Left cardiac atrium (tissue), 4 donors: ENCODE measurements at regions not wholly inside any gene's neighbourhood (a gene's known extent, or its start where the extent isn't known, plus 50 kb on each side); places are given as distances from the start of the nearest gene placed in this dataset.

Experiments
- ATAC-seq, 2 donors: fragments of 200-7000 bp; cut with Tn5 transposase; one replicate each; pipeline ENCODE4 v1.9.1; 2020; ENCODE audit warnings: mild to moderate bottlenecking in 2 of 2, moderate library complexity in 2 of 2
- DNase-seq: peaks from one replicate; pipeline ENCODE4 v3.0.0-alpha.2; 2020
- intact Hi-C, 2 donors: fragments of 100-400 bp; cut with DNase I; formaldehyde crosslinking; loops; one replicate each; pipeline versions ENCODE4 v1.14.1 to v1.15.1; 2022 to 2023
- donor health status: DM: no; HTN: yes; CAD: no.
- donor health status: DM: no; HTN: yes; CAD: no; lungs with severe emphysema.
- donor health status: DM: yes; HTN: yes; CAD: no.
- donor health status: Dilated cardiomyopathy.

DNA sequence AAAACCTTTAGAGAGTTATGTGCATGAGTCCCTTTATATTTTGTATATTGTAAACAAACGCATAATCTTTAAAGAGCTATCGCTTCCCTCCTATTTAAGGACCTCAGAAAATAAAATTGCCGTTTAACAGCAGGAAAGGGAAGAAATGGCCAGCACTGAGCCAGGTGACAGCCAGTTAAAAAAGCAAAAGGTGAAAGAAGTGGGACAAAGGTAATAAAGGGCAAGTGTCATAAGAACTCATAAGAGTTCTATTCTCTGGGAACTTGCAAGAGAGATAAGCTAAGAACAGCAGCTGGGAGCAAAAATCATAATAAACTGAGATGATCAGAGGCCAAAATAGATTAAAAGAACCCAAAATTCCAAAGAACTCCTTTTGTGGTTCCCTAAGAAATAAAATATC lies 520.9 kb upstream of the PKN2 start:
- intact Hi-C loops, result no loop called here
- ATAC-seq (no peak), DNase-seq (no peak)

GRCh38 chr1:88168126-88168525 lies 515.9 kb upstream of the PKN2 start:
- no peak for DNase-seq
- no peak for ATAC-seq
- intact Hi-C loops, result no loop called here

- intact Hi-C loops, result no loop called here
- DNase-seq (no peak), ATAC-seq (no peak)
Measured at GRCh38 chr1:88169139-88169538, 514.9 kb upstream of the PKN2 start.

GRCh38 chr1:88169939-88170338 lies 514.1 kb upstream of the PKN2 start:
- ATAC-seq (no peak), DNase-seq (no peak)
- intact Hi-C loops, result no loop called here

- intact Hi-C loops, result no loop called here
- ATAC-seq (no peak), DNase-seq (no peak)
Measured at GRCh38 chr1:88175120-88175630, 508.9 kb upstream of the PKN2 start.

DNA sequence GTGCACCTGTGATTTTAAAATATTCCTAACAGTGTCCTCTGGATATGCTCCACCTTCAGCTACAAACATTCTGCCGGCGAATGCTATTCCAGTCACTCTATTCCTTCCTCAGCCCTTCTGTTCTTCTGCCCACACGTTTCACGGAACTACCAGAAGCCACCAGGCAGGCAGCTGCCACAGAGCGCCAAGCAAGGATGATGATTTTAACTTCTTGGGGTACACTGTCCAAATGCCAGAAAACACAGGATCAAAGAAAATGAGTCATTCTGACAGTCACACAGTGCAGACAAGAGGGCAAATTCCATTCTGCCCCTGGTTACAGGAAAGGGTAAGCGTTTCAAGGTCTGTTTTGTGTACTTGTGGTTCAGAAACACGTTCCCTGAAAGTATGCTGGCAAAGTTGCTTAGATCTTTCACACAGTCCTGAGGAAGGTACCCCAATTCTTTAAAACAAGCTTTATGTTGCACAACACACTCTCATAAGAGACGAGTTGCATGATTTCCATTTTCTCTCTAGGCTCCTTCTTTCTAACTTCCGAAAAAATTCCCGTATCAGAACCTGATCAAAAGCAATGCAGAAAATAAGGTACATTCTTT lies 508.3 kb upstream of the PKN2 start:
- ATAC-seq (no peak), DNase-seq (no peak)
- intact Hi-C loops, result no loop called here

DNA sequence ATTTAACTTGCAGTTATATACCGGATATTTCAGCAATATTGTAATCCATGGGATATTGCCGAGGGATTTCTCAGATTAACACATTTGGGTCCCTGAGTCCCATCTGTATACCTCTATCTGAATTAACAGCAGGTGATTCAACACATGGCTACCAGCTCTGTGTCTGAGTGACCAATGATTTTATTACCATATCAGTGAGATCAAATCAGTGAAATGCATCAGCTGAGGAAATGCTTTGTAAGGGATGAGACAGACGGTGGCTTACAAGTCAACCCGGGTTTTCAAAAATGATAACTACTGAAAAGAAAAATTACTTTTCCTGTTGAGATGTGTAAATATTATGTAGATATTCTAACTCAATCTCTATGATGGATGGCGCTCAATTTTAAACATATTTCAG lies 504.1 kb upstream of the PKN2 start:
- no peak for ATAC-seq
- DNase-seq, result no peak
- intact Hi-C loops, result loop anchor here in 1 of 2 donors (5.0 kb wide), 2 partner anchors 122 to 367 kb away; no protein-coding TSS in a partner anchor

- ATAC-seq, result peak; percentile 95 to 96
- intact Hi-C loops, result loop anchor here in 1 of 2 donors (5.0 kb wide), 2 partner anchors 122 to 367 kb away; no protein-coding TSS in a partner anchor
- peak; percentile 54 for DNase-seq
Measured at GRCh38 chr1:88180449-88181108, 503.5 kb upstream of the PKN2 start.

DNA sequence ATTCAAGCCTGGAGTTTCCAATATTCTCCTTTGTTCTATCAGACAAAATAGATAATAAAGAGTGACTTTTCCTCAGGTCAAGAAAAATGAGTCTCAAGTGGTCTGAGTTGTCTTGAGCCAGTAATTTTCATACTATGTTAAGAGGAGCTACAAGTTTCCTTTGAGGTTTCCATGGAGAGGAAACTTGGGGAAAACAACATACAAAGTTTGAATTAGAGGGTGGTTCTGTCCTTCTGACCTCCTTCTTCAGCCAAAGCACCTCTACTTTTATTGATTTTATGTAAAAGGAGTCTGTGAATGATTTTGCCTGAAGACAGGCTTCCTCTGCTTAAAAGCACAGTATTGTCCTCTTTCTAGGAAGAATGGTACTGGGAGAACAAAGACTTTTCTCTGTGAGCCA lies 497.2 kb upstream of the PKN2 start:
- ATAC-seq, result no peak
- DNase-seq, result no peak
- intact Hi-C loops, result no loop called here

DNA sequence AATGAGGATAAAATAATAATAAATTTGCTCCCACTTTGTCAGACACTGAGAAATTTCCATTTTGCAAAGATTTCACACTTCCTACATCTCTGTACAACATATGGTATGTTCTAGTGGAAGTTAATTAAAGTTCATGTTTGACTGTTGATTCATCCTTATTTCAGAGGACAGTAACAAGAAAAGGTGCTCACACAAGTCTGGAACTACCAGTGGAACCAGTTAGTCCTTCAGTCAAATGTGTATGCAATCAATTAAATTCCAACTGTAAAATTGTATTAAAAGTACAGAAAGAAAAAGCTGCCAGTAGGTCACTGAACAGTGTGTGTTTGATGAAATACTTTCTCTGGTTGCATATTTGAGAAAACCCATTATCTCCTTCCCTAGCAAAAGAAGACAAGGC lies 496.0 kb upstream of the PKN2 start:
- no peak for DNase-seq
- intact Hi-C loops, result no loop called here
- ATAC-seq, result no peak

- DNase-seq (no peak), ATAC-seq (no peak)
- intact Hi-C loops, result no loop called here
Measured at GRCh38 chr1:88189525-88189924, 494.5 kb upstream of the PKN2 start.

- intact Hi-C loops, result no loop called here
- no peak for DNase-seq
- ATAC-seq, result no peak
Measured at GRCh38 chr1:88191917-88192316, 492.2 kb upstream of the PKN2 start.

GRCh38 chr1:88194542-88194941 lies 489.5 kb upstream of the PKN2 start:
- DNase-seq (no peak), ATAC-seq (no peak)
- intact Hi-C loops, result no loop called here

- no peak for ATAC-seq
Measured at GRCh38 chr1:88200545-88200944, 483.5 kb upstream of the PKN2 start.

DNA sequence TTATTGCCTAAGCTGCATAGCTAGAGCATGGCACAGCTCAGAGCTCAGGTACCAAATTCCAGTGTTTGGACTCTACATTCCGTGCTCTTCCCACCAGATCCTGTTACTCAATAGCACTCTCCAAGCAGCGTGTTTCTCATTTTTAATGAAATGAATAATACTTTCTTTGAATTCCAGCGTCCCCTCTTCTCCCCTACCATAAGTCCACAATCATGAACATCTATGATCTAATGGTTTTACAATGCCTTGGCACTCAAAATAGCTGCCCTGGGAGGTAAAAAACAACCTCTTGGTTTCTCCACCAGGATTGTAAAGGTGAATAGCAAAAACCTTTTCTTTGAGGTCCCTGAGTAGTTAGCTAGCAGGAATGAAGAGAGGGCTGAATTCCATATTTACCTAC lies 480.0 kb upstream of the PKN2 start:
- intact Hi-C loops, result no loop called here
- DNase-seq (no peak), ATAC-seq (no peak)

More at GRCh38 chr1:88200545-88200944, 483.5 kb upstream of the PKN2 start:
- intact Hi-C loops, result no loop called here
- no peak for DNase-seq

DNA sequence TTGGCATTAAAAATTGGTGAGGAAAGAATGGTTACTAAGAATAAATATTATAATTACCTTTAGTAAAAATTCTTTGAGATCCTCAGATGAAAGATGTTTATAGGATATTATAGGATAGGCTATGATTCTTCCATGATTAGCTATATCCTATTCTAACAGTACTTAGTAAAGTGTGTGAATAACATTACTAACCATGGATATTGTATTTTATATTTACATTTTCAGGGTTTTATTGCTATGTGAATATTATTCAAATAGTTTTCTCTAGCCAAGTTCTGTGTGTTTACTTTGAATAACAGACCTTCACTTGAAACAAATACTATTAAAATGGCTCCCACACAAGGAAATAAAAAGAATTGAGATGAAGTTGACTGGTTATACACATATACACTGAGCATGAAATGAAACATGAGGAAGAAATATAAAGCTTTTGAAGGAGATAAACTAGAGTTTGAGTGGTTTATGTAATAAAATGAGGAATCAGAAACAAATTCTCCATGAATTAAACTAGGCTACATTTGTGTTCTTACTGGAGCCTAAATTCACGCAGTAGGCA lies 479.4 kb upstream of the PKN2 start:
- intact Hi-C loops, result no loop called here
- ATAC-seq (no peak), DNase-seq (no peak)

GRCh38 chr1:88208389-88208788 lies 475.7 kb upstream of the PKN2 start:
- no peak for ATAC-seq
- intact Hi-C loops, result no loop called here

GRCh38 chr1:88210103-88210787 lies 473.8 kb upstream of the PKN2 start:
- no peak for ATAC-seq
- intact Hi-C loops, result no loop called here
- no peak for DNase-seq

More at GRCh38 chr1:88208389-88208788, 475.7 kb upstream of the PKN2 start:
- DNase-seq, result no peak

GRCh38 chr1:88216441-88216840 lies 467.6 kb upstream of the PKN2 start:
- ATAC-seq (no peak), DNase-seq (no peak)
- intact Hi-C loops, result no loop called here

- intact Hi-C loops, result no loop called here
- DNase-seq (no peak), ATAC-seq (no peak)
Measured at GRCh38 chr1:88217386-88217785, 466.7 kb upstream of the PKN2 start.
